ENCODE measurements at regions not wholly inside any gene's neighbourhood (a gene's known extent, or its start where the extent isn't known, plus 50 kb on each side); places are given as distances from the start of the nearest gene placed in this dataset.

GRCh38 chrX:9317176-9317575, 147.7 kb upstream of the TBL1X start:
- no peak for ATAC-seq (ENCODE audit: low read depth)
- 85% methylated on average over 4 of the region's 7 CpGs; no CpG with 5 or more reads in 1 of the 2 experiments for WGBS, 2 experiments (ENCODE audit: extremely low coverage in 2 of 2, insufficient read length in 1 of 2)
- H2AFZ ChIP-seq (replicated peaks; ENCODE audit: low read length, poor library complexity): no peak overlapping the region

More at GRCh38 chrX:9317176-9317575, 147.7 kb upstream of the TBL1X start:
- Histone ChIP-seq H3K4me3 (ENCODE audit: insufficient read depth, low read depth, low read length) (no peak overlapping the region), H3K4me1 (ENCODE audit: control insufficient read depth, insufficient read depth, low read length) (no peaks in the 10 kb centered on the region), H3K56ac (ENCODE audit: extremely low read depth, insufficient read depth, low read length) (no peak overlapping the region), H3K23ac (ENCODE audit: low read depth, low read length) (no peak overlapping the region), H3K9ac (ENCODE audit: low read depth, low read length) (no peak overlapping the region), H3K4me2 (ENCODE audit: low read depth, low read length) (no peak overlapping the region), H3K18ac (ENCODE audit: low read depth, low read length) (no peak overlapping the region), H3K27me3 (ENCODE audit: control insufficient read depth, insufficient read depth, low read length) (no peaks in the 10 kb centered on the region), H2AK5ac (ENCODE audit: low read depth, low read length) (no peak overlapping the region), H3K36me3 (ENCODE audit: control insufficient read depth, insufficient read depth, low read length) (no peaks in the 10 kb centered on the region), H2BK20ac (ENCODE audit: low read depth, low read length) (no peak overlapping the region), H4K5ac (ENCODE audit: low read depth, low read length) (no peak overlapping the region), H3K9me1 (ENCODE audit: insufficient read depth, low read length) (no peaks in the 10 kb centered on the region), H3K79me1 (ENCODE audit: low read depth in 1 of 2, low read length in 2 of 2) (no peaks in the 10 kb centered on the region), H3K9me3 (ENCODE audit: control insufficient read depth, insufficient read depth, low read length) (peaks cover 2% of the 10 kb centered on the region; the same call in 1 of the 2 replicates), H4K8ac (ENCODE audit: low read depth in 2 of 2, low read length in 2 of 2) (no peak overlapping the region), H3K14ac (replicated peaks; ENCODE audit: low read depth, low read length) (no peak overlapping the region), H3K4ac (ENCODE audit: low read depth, low read length) (no peak overlapping the region), H2BK15ac (ENCODE audit: low read depth, low read length) (no peak overlapping the region), H3K27ac (ENCODE audit: insufficient read depth, low read length) (no peak overlapping the region), H2AK9ac (replicated peaks; ENCODE audit: low read depth, low read length, poor library complexity) (no peak overlapping the region), H2BK120ac (ENCODE audit: low read depth, low read length) (no peak overlapping the region), H2BK5ac (ENCODE audit: low read depth, low read length, poor library complexity, severe bottlenecking) (no peak overlapping the region), H4K20me1 (ENCODE audit: insufficient read depth, low read length) (no peaks in the 10 kb centered on the region), H4K91ac (ENCODE audit: insufficient read depth, low read depth, low read length) (no peak overlapping the region)
- ChIA-PET CTCF (no interaction called here), POLR2A (ENCODE audit: unreplicated experiment) (no interaction called here)
- dilution Hi-C loops (cut with HindIII; ENCODE audit: low sequenced_read_pairs, unreplicated experiment) (no loop called here), in situ Hi-C loops (cut with MboI; ENCODE audit: low sequenced_read_pairs) (no loop called here), intact Hi-C loops (cut with micrococcal nuclease) (no loop called here)
- BruUV-seq (replicated peaks): no TSS peak
- DNase-seq: no peak
- no peak for TF ChIP-seq NFE2L2 (IDR thresholded peaks at IDR 0.05; ENCODE audit: low read depth, low read length)
- no peak for TF ChIP-seq SMC3 (IDR thresholded peaks at IDR 0.05; ENCODE audit: low read depth, low read length)
- TF ChIP-seq POLR2A (IDR thresholded peaks at IDR 0.05; ENCODE audit: low read depth, low read length): no peak
- TF ChIP-seq CHD1 (IDR thresholded peaks at IDR 0.05; ENCODE audit: low read depth, low read length): no peak
- TF ChIP-seq FOS (IDR thresholded peaks at IDR 0.05; ENCODE audit: low read depth, low read length): no peak
- TF ChIP-seq MXI1 (IDR thresholded peaks at IDR 0.05; ENCODE audit: borderline replicate concordance, low read depth, low read length): no peak

All from IMR-90 (cell line).